Inflammatory macrophage treated with lipopolysaccharide for 4 hours (primary cell): ENCODE measurements at regions not wholly inside any gene's neighbourhood (a gene's known extent, or its start where the extent isn't known, plus 50 kb on each side); places are given as distances from the start of the nearest gene placed in this dataset.

Experiments
- DNase-seq: peaks from one replicate; pipeline ENCODE4 v3.0.0-alpha.2; 2020

- DNase-seq, result no peak
These were observed 49.7 kb downstream of the KLF12 start for GRCh38 chr13:74084375-74084935.

GRCh38 chr13:74082741-74083160 lies 51.5 kb downstream of the KLF12 start:
- DNase-seq, result no peak

GRCh38 chr13:74080762-74081161 lies 53.4 kb downstream of the KLF12 start:
- no peak for DNase-seq

- no peak for DNase-seq
These were observed 56.4 kb downstream of the KLF12 start for GRCh38 chr13:74077792-74078191.

DNA sequence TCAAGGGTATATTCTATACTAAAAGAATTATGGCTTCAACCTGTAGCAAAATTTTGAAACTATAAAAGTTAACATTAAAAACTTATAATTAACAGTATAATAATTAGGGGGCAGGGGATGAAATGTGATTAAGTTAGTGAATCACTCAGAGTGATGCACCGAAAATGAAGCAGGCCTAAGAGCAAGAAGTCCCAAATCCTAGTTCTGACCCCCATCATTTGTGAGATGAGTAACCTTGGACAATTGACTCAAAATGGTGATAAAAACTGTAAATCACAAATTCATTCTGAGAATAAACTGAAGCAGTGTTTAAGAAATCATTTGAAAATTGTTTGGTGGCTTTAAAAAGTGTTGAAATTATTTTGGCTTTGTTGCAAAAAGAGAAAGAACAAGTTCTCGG lies 56.8 kb downstream of the KLF12 start:
- no peak for DNase-seq

DNA sequence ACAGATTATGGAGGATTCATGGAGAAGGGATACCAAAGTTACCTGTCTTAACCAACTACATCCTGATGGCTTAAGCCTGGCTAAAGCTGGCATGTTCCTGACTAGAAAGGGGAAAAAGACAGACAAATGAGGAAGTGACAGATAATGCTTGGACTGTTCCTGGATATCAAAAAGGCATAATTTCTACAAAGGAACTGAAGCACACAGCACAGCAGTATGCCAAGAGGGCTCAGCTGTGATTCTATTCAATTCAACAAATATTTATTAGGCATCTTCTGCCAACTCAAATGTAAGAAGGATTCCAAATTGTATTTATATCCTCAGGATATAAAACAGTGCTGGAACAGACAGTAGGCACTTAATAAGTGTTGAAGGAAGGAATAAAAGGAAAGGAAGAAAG lies 59.5 kb downstream of the KLF12 start:
- DNase-seq, result no peak

DNA sequence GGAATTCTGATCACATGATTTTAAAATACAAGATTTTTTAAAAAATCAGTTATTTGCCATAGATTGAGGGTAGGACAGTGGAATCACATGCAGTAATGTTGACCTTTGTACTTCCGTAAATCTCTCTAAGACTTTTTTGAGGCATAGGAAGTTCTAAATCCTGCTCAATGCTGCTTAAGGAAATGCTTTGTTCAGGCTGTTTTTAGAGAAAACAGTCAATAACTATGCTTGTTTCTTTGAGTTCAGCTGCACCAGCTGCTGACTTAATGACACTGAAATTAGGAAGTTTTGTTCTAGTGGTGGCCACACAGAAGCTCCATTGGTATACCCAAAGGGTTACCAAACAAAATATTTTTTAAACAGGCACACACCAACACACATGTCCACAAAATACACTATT lies 60.9 kb downstream of the KLF12 start:
- DNase-seq, result no peak

DNA sequence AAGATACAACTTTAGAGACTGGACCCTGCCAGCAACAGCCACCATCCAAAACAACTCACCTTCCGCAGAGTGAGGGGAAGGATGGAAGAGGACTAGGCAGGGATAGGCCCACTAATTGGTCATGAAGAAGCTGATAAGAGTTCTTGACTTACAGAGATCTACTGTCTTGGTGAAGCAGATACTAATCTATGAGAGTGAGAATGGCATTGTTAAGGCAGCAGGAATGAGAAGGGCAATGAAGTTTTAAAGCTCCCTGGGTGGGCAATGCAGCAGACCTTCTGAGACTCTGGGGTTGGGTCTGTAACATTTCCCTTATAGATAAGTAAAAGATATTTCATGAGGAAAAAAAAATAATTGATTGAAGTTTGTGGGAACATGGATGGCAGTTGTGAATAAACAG lies 63.7 kb downstream of the KLF12 start:
- no peak for DNase-seq

- DNase-seq, result no peak
These were observed 64.1 kb downstream of the KLF12 start for GRCh38 chr13:74070065-74070464.

- DNase-seq, result no peak
These were observed 65.7 kb downstream of the KLF12 start for GRCh38 chr13:74068471-74068870.

GRCh38 chr13:74067818-74068217 lies 66.4 kb downstream of the KLF12 start:
- DNase-seq, result no peak

DNA sequence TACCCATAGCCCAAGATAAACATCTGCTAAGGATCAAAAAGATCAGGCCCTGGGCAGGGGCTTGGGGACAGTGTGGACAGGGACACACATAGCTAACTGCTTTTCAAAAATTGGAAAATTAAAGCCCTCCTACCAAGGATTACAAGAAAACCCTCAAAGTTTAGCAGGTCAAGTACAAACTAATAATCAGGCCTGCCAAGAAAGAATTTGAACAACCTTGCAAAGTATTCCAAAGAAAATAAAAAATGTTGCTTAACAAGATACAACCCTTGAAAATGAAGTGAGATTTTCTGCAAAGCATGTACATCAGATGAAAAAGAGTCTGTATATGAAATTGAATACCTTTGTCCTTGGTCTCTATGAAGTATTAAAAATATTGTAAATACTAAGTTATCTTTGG lies 67.3 kb downstream of the KLF12 start:
- DNase-seq, result no peak

DNA sequence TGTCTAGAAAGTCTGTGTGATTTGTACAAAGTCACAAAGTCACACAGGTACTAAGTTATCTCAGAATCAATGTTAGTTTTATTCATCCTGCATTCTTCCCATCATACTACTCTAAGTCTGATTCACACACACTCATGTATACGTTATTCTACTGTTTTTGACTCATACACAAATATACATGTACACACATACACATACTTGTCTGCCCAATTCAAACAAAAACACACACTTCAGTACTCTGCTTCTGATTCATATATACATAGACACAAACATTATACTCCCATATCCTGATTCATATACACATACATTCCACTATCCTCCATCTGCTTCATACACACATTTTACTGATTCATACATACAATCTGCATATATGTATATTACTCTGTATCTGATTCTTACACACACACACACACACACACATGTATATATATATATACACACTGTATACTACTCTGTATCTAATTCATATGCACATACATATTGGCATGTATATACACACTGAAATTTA lies 69.3 kb downstream of the KLF12 start:
- no peak for DNase-seq

DNA sequence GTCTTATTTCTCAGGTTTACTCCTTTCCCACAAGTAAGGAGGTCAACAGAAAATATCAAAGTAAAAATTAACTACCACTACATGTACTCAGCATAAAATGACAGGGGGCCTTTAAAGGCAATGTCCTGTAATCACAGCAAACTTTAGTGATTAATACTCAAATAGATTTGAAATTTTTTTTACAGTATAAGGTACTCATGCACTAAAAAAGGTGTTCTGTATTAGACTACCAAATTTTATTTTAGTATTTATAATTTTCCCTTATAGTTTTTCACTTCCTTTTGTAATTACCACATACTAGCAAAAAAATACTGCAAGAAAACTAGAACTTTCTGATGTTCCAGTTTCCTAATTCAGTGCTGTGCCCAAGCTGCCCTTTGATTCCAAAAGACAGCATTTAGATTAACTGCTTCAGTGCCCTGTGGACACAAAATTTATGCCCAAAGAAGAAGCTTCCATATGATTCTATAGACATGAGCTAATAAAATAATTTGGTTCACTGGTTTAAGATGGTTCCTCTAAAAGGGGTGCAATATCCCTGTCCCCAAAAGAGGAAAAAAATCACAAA lies 70.6 kb downstream of the KLF12 start:
- DNase-seq, result no peak

DNA sequence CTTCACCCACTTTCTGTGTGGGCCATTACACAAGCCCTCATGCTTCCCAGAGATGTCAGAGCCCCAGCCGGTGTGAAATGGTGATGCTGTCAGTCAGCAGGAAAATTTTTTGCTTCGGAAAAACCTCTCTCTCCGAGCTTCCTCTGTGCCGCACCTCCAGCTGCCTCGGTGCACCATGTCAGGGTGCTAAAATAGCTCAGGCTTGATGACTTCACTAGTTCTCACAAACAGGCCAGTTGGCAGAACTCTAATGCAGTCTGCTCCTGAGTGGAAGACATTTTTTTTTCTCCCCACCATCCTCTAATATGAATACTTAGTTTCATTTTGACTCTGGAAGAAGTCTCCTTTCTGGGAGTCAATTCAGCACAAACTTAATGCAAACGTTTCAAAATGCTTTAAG lies 71.3 kb downstream of the KLF12 start:
- peak; percentile 7 for DNase-seq

DNA sequence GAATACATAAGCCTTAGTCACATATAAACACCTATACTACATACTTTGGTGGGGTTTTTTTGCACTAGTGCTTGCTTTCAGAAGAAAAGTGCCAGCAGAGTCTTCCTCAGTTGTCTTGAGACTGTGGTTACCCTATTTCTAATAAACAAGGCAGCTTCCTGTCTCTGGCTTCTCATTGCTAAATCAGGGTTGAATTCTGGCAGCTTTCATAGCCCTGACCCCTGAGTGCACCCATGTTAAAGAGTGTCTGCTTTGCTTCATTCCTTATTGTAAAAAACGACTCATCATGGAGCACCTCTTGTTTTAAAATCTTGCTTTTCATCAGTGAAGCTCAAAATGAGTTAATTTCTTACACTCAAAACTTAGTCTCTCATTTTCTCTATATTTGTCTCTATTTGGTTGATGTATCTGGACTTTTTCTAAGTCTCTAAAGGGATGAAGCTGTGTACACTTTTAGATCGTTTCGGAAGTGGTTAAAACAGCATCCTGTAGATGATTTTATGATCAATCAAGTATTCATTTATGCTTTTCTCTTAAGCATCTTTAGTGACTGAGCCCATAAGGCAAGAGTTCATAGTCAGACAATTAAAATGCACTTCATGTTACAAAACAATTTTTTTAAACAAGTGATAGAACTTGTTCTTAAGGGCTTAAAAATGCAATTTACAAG lies 72.1 kb downstream of the KLF12 start:
- DNase-seq, result no peak

DNA sequence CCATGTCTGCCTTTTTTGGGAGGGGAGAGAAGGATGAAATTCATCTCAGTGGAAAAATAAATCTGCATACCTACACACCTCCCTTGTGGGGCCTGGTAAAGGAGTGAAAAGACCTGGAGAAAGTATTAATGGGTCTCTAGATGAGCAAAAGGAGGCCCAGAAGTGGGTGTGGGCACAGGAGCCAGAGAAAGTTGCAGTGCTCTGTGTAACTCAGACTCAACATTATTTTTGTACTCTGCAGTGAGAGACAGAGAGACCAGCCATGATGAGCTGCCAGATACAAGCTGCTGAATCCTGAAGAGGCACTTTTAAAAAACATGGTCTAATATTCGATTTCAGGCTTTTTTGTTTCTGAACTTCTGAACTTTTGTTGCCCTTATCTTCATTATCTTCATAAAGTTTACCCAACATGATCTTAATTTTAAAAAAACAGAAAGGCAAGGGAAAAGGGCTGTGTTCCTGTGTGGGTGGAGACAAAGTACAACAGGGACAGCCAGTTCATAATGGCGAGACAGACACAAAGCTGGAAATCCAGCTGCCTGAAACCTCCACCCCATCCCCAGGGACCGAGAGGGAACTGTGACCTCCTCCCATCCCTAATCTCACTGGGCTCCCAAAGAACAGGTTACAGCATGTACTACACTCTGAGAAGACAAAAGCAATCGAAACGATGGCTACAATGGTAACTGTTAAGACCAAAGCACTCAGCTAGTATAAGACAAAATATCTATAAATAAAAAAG lies 77.2 kb downstream of the KLF12 start:
- DNase-seq, result no peak

DNA sequence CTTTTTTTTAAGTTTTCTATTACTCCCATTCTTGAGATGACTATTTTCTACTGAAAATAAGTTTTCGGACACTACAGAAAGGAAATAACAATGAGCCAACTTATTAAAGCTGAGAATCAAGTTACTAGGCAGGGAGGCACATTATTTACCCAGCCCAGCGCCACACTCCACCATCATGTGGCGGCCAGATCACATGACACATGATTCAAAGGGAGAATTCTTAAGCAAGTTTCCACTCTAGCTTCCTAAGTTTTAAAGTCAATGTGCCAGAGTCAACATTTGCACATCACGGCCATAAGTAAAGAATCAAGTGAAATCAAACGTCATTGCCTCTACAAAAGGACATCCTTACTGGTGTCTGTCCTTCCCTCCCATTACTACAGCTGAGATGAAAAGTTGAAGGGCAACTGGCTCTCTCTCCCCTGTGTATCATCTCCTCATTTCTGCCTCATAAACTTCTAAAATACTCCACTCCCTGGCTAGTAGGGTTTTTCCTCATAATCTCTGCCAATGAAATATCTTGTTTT lies 81.7 kb downstream of the KLF12 start:
- DNase-seq, result no peak

DNA sequence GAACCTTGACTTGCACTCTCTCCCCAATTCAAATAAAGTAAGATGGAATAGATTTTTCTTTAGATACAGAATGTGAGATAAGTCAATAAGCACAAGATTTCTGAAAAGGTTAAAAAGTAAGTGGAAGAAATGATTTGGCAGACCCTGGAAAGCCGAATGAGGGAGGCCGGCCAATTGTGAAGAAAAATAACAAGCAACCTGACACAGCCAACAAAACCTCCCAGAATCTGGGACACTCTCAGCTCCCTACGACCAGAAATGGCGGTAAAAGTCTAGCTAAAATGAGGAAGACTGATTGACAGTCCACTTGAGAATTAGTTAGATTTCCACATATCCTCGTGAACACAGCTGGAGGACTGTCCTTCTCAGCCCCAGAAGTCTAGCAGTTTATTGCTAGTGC lies 85.4 kb downstream of the KLF12 start:
- DNase-seq, result no peak

DNA sequence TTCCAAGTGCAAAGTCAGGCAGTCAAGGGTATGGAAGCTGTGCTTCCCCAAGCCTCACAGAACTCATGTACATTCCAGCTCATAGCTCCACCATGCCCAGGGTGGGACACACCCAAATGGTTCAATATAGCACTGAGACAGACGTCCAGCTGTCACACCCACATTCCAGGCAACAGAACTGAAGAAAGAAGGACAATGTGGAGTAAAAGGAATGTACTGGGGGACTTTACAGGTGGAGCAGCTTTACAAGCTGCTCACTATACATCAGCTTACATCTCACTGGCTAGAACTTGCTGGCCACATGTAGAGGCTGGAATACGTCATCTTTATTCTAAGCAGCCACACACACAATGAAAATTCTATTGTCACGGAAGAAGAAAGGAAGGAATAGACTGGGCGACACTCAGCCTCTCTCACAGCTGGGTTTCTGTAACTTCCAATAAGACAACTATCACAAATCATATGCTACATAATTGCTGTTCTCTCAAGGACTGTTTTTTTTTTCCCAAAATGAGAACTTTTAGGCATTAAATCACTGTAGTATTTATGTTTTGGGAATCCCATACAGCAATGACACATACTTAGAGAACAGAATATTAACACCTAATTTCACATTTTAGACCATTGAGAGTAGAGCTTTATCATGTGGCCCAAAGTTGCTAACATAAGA lies 86.1 kb downstream of the KLF12 start:
- DNase-seq, result no peak

DNA sequence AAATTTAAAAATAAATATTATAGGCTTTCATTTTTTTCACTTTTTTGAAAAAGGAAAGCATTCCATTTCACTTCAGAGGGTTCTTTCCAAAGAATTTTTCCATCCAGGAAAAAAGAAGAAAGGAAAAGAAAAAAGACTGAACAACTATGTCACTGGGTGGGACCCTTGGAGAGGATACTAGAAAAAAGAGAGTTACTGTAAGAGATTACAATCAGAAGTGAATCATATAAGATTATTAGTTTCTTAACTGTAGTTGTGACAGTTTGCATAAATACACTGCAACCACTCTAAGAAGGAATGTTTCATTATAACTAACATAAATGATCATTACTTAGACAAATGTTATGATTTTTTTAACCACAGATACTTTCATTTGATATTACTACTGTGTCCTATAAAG lies 87.8 kb downstream of the KLF12 start:
- DNase-seq, result no peak

GRCh38 chr13:74045583-74045982 lies 88.6 kb downstream of the KLF12 start:
- no peak for DNase-seq

- no peak for DNase-seq
These were observed 91.0 kb downstream of the KLF12 start for GRCh38 chr13:74043237-74043636.
